NT2/D1 (cell line): ENCODE measurements at regions not wholly inside any gene's neighbourhood (a gene's known extent, or its start where the extent isn't known, plus 50 kb on each side); places are given as distances from the start of the nearest gene placed in this dataset.

Experiments
- DNase-seq: peaks from one replicate; pipeline ENCODE4 v3.0.0-alpha.2; 2011; ENCODE audit warnings: low read depth, low spot score
- H3K27me3 ChIP-seq: 2 replicates; pipeline ENCODE4 v1.6.0; 2011; ENCODE audit warnings: mild to moderate bottlenecking; ENCODE audit not compliant: insufficient read length, insufficient read depth
- H3K36me3 ChIP-seq: 2 replicates; pipeline ENCODE4 v1.6.1; 2011; ENCODE audit warnings: mild to moderate bottlenecking, low read length, mixed read lengths; ENCODE audit not compliant: insufficient read depth, insufficient read length
- H3K4me1 ChIP-seq: 2 replicates; pipeline ENCODE4 v1.5.1; 2011; ENCODE audit not compliant: insufficient read depth, insufficient read length
- H3K4me3 ChIP-seq: 2 replicates; pipeline ENCODE4 v1.5.1; 2011; ENCODE audit warnings: low read depth; ENCODE audit not compliant: insufficient read length
- H3K9ac ChIP-seq: 2 replicates; pipeline ENCODE4 v1.6.0; 2011; ENCODE audit warnings: low read depth; ENCODE audit not compliant: insufficient read length
- H3K9me3 ChIP-seq: 2 replicates; pipeline ENCODE4 v1.5.1; 2011; ENCODE audit warnings: mild to moderate bottlenecking, low read length; ENCODE audit not compliant: insufficient read depth
- SUZ12 ChIP-seq: IDR thresholded peaks from 2 replicates; pipeline ENCODE4 v1.6.1; 2011; ENCODE audit not compliant: insufficient read length, insufficient read depth; ENCODE audit errors: extremely low read depth
- YY1 ChIP-seq: IDR thresholded peaks from 2 replicates; pipeline ENCODE4 v1.6.1; 2011; ENCODE audit not compliant: insufficient read length, insufficient read depth
- ZNF274 ChIP-seq: IDR thresholded peaks from 2 replicates; pipeline ENCODE4 v1.6.1; 2011; ENCODE audit warnings: mild to moderate bottlenecking, low read depth, low read length

DNA sequence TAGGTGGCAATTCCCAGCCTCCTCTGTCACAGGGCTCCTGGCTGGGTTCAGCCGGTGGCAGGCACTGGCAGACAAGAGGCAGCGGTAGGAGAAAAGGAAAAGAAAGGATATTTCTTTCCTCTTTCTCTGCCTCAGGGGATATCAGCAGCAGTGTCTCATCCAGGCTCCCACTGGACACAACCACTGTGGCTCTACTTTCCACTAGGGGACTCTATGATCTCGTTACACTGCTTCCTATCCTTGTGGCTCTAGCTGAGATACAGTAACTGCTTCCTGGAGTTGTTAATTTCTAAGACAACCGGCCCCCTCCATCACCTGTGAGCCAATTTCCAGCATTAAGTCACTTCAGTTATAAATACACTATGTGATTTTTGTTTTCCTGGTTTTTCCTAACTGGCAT is 102.0 kb upstream of the LRFN2 start:
- H3K27me3 ChIP-seq, result no peaks in the 10 kb centered on the region
- H3K9me3 ChIP-seq, result peaks cover 12% of the 10 kb centered on the region; the same call in 1 of the 2 replicates
- H3K4me3 ChIP-seq, result no peak overlapping the region
- no peaks in the 10 kb centered on the region for H3K36me3 ChIP-seq
- TF ChIP-seq YY1, result no peak
- TF ChIP-seq SUZ12, result no peak
- no peak for TF ChIP-seq ZNF274
- DNase-seq, result no peak
- no peaks in the 10 kb centered on the region for H3K4me1 ChIP-seq
- H3K9ac ChIP-seq, result no peak overlapping the region

DNA sequence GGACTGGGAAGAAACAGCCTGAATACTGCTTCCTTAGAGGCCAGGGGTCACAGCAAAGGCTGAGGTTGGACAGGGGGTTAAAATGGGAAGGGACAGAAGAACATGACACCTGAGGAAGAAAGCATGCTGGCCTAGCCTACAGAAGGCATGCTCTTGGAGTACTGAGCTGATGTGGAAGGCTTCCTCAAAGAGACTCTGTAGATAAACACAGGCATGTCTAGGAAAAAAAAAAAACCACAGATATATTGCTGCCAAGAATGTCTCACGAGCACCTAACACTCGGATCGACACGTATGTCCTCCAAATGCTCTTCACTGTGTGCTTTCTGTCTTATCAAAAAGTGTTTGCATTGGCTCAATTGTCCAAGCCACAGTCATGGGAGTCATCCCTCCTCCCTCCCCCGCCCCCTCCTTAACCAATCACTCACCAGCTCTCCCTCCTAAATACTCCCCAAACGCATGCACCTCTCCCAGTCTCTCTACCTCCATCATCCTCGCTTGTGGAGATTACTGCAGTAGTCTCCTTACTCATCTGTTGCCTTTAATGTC is 101.1 kb upstream of the LRFN2 start:
- H3K9ac ChIP-seq, result no peak overlapping the region
- TF ChIP-seq ZNF274 (no peak), YY1 (no peak), SUZ12 (no peak)
- H3K4me1 ChIP-seq, result no peaks in the 10 kb centered on the region
- peaks cover 13% of the 10 kb centered on the region; the same call in 1 of the 2 replicates for H3K9me3 ChIP-seq
- H3K27me3 ChIP-seq, result no peaks in the 10 kb centered on the region
- H3K4me3 ChIP-seq, result no peak overlapping the region
- H3K36me3 ChIP-seq, result no peaks in the 10 kb centered on the region
- no peak for DNase-seq

DNA sequence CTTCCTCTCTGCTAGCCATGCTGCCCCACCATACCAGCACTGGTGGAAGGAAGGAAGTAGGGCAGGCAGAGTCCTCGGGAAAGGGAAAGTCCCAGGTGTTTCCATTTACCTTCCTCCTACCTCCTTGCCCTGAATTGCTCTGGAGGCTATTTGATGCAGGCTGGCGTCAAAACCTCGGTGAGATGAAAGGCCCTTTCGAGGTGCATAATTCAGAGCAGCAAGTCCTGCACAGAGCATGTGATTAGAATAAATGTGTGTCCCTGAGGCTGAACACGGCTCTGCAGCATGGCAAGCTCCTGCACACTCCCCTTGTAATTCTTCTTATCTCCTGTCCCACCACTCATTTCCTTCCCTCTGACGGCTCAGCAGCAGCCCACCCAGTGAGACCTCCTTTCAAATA is 98.7 kb upstream of the LRFN2 start:
- Histone ChIP-seq H3K9ac (no peak overlapping the region), H3K27me3 (no peaks in the 10 kb centered on the region), H3K4me1 (no peaks in the 10 kb centered on the region), H3K9me3 (peaks cover 13% of the 10 kb centered on the region; the same call in 1 of the 2 replicates), H3K36me3 (no peaks in the 10 kb centered on the region), H3K4me3 (no peak overlapping the region)
- no peak for DNase-seq
- TF ChIP-seq SUZ12, result no peak
- no peak for TF ChIP-seq YY1
- no peak for TF ChIP-seq ZNF274

DNA sequence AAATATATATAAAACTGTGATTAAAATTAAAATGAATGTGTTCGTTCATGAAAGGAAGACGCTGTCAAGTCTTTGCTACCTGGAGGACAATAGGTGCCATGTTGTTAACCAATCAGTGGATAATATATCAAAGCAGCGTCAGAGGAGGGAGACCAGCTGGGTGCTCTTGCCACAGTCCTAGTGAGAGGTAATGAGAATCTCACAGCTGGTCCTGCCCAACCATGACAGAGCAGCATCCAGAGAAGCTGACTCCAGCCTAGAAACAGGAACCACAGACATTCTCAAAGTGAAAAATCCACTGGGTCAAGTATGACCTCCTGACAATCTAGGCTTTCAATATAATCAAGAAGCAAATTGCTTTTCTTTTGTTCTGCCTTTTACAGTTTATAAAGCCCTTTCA is 94.5 kb upstream of the LRFN2 start:
- Histone ChIP-seq H3K9me3 (peaks cover 13% of the 10 kb centered on the region; the same call in 1 of the 2 replicates), H3K27me3 (no peaks in the 10 kb centered on the region), H3K9ac (no peak overlapping the region), H3K4me1 (no peaks in the 10 kb centered on the region), H3K4me3 (no peak overlapping the region), H3K36me3 (no peaks in the 10 kb centered on the region)
- no peak for TF ChIP-seq ZNF274
- no peak for TF ChIP-seq SUZ12
- TF ChIP-seq YY1, result no peak
- DNase-seq, result no peak

DNA sequence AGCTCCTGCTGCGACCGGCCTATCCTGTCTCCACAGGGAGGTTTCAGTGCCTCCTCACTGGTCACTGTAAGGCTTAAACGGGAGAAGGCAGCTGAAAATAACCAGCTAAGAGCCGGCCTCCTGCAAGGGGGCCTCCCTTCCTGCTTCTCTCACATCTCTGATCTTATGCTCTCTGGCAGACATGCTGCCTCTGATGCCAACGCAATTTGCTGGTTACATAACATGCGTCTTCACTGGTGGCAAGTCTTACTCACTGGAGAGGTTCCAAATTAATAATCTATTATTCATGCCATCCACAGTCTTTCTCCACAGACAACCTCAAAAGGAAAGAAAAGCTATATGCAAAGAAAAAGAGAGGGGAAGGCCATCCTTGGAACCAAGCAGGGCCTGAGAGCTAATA is 91.8 kb upstream of the LRFN2 start:
- Histone ChIP-seq H3K9ac (no peak overlapping the region), H3K4me1 (no peaks in the 10 kb centered on the region), H3K36me3 (no peaks in the 10 kb centered on the region), H3K9me3 (no peaks in the 10 kb centered on the region; the same call in 1 of the 2 replicates), H3K4me3 (no peak overlapping the region), H3K27me3 (no peaks in the 10 kb centered on the region)
- TF ChIP-seq ZNF274 (no peak), SUZ12 (no peak), YY1 (no peak)
- no peak for DNase-seq

DNA sequence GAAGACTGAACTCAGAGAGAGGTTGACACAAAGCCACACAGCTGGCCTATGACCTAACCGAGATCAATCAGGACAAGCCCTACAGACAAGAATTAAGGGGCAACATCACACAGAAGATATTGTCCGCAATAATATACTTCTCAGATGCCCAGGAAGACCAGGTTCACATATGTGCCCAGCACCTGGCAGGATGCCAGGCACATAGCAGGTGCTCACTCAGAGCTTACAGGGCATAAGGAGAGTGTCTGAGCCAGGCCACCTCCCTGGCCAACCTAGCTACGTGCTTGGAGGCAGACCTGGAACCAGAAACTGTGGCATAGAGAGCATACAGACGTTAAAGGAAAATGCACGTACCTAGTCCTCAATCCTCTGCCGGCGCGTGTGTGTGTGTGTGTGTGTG is 87.0 kb upstream of the LRFN2 start:
- Histone ChIP-seq H3K4me3 (no peak overlapping the region), H3K27me3 (no peaks in the 10 kb centered on the region), H3K9me3 (no peaks in the 10 kb centered on the region; the same call in 1 of the 2 replicates), H3K9ac (no peak overlapping the region), H3K36me3 (no peaks in the 10 kb centered on the region), H3K4me1 (no peaks in the 10 kb centered on the region)
- TF ChIP-seq SUZ12 (no peak), ZNF274 (no peak), YY1 (no peak)
- DNase-seq, result no peak

DNA sequence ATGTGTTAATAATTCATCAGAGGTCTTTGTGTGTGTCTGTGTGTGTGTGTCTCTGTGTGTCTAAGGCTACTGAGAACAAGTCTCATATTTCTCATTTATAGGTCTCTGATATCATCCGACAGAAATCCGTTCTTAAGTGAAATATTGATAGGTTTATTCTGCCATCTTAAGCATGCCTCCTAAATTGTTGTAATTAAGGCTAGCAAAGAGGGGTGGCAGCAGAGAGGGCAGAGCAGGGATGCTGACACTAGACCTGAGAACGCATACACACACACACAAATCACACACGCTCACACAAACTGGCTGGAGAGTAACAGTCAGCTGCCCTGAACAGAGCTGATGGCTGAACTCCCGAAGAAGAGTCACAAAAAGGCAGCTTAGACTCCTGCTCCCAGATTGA is 84.9 kb upstream of the LRFN2 start:
- H3K27me3 ChIP-seq, result no peaks in the 10 kb centered on the region
- no peak for DNase-seq
- no peak for TF ChIP-seq SUZ12
- TF ChIP-seq ZNF274, result no peak
- no peak for TF ChIP-seq YY1

More for the DNA sequence above, 84.9 kb upstream of the LRFN2 start:
- Histone ChIP-seq H3K4me1 (no peaks in the 10 kb centered on the region), H3K9me3 (no peaks in the 10 kb centered on the region), H3K4me3 (no peak overlapping the region), H3K9ac (no peak overlapping the region), H3K36me3 (no peaks in the 10 kb centered on the region)
